IMR-90 (cell line): ENCODE measurements at regions not wholly inside any gene's neighbourhood (a gene's known extent, or its start where the extent isn't known, plus 50 kb on each side); places are given as distances from the start of the nearest gene placed in this dataset.

Experiments
- BHLHE40 ChIP-seq: fragments of 150-350 bp; IDR thresholded peaks from 2 replicates; pipeline ENCODE4 v1.6.1; 2016; ENCODE audit warnings: mild to moderate bottlenecking, low read depth, low read length
- CEBPB ChIP-seq: IDR thresholded peaks from 2 replicates; pipeline ENCODE4 v1.6.1; 2012; ENCODE audit warnings: low read depth, low read length, improper control_type of control experiment
- CHD1 ChIP-seq: IDR thresholded peaks from 2 replicates; pipeline ENCODE4 v1.6.1; 2012; ENCODE audit warnings: low read depth, low read length, improper control_type of control experiment
- FOS ChIP-seq: fragments of 150-350 bp; IDR thresholded peaks from 2 replicates; pipeline ENCODE4 v1.6.1; 2016; ENCODE audit warnings: low read depth, low read length
- POLR2A ChIP-seq: IDR thresholded peaks from 2 replicates; pipeline ENCODE4 v1.6.1; 2012; ENCODE audit warnings: mild to moderate bottlenecking, low read depth, low read length
- RFX5 ChIP-seq: IDR thresholded peaks from 2 replicates; pipeline ENCODE4 v1.8.0; 2012; ENCODE audit warnings: low read depth, mild to moderate bottlenecking, low read length, moderate library complexity
- SMC3 ChIP-seq: fragments of 150-350 bp; IDR thresholded peaks from 2 replicates; pipeline ENCODE4 v1.6.1; 2016; ENCODE audit warnings: low read depth, mild to moderate bottlenecking, antibody characterized with exemption, low read length, moderate library complexity
- TF ChIP-seq, protein P1 (sequence below): conservative IDR thresholded peaks from 2 replicates; pipeline ENCODE4 v1.5.1; 2012; ENCODE audit warnings: mild to moderate bottlenecking, low read depth, low read length, improper control_type of control experiment

DNA sequence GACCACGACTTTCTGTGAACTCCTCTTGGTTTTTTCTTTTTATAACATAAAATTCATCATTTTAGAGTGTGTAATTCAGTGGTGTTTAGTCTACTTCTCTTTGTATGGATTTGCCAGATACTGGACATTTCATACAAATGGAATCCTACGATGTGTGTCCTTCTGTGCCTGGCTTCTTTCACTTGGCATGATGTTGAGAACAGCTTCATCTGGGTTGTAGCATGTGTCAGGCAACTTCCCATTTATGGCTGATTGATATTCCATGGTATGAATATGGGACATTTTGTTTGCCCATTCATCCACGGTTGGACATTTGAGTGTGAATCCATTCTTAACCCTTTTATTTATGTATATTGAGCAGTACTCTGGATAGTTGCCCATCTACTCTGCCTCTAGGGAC is 82.7 kb upstream of the KLF13 start:
- TF ChIP-seq CEBPB (no peak), CHD1 (no peak), FOS (no peak), BHLHE40 (no peak), SMC3 (no peak), POLR2A (no peak), RFX5 (no peak)
- TF ChIP-seq, protein P1, sequence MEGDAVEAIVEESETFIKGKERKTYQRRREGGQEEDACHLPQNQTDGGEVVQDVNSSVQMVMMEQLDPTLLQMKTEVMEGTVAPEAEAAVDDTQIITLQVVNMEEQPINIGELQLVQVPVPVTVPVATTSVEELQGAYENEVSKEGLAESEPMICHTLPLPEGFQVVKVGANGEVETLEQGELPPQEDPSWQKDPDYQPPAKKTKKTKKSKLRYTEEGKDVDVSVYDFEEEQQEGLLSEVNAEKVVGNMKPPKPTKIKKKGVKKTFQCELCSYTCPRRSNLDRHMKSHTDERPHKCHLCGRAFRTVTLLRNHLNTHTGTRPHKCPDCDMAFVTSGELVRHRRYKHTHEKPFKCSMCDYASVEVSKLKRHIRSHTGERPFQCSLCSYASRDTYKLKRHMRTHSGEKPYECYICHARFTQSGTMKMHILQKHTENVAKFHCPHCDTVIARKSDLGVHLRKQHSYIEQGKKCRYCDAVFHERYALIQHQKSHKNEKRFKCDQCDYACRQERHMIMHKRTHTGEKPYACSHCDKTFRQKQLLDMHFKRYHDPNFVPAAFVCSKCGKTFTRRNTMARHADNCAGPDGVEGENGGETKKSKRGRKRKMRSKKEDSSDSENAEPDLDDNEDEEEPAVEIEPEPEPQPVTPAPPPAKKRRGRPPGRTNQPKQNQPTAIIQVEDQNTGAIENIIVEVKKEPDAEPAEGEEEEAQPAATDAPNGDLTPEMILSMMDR: no peak
